ENCODE measurements at regions not wholly inside any gene's neighbourhood (a gene's known extent, or its start where the extent isn't known, plus 50 kb on each side); places are given as distances from the start of the nearest gene placed in this dataset.

- Histone ChIP-seq H3K4me1 (no peaks in the 10 kb centered on the region), H3K36me3 (no peaks in the 10 kb centered on the region), H3K4me3 (no peak overlapping the region), H3K9me3 (peaks cover 0 to 6% (median 0%) of the 10 kb centered on the region in 12 donors), H3K27me3 (no peaks in the 10 kb centered on the region), H3K27ac (no peak overlapping the region)
- WGBS, 4 donors, result 69 to 82% (median 80%) methylated on average over 3 of the region's 3 CpGs
- TF ChIP-seq CTCF (IDR thresholded peaks at IDR 0.05) (no peak), POLR2A (IDR thresholded peaks at IDR 0.05) (no peak)
- intact Hi-C loops (cut with DNase I), result no loop called here
- DNase-seq, result no peak
- ATAC-seq, result no peak
These were observed 243.6 kb upstream of the GPRIN3 start for GRCh38 chr4:89551191-89551590.

DNA sequence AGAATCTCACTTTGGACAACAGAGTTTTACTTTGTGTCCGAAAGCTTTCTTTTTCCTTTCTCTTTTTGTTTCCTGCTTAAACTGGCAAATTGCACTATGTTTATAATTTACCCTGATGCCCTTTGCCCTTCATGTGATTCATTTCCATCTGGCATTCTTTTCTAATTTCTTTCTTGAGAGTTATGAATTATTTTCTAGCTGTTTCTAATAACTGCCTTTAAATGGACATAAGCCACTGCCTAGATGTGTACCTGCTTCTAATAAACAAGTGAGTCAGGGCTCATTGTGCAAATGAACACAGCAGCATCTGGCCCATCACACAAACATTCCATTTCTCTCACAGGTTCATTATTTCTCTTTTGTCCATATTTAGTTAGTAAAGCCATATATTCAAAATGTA lies 242.3 kb upstream of the GPRIN3 start:
- Histone ChIP-seq H3K27ac (no peak overlapping the region), H3K9me3 (peaks cover 0 to 17% (median under 1%) of the 10 kb centered on the region in 12 donors), H3K4me3 (no peak overlapping the region), H3K36me3 (no peaks in the 10 kb centered on the region), H3K4me1 (no peaks in the 10 kb centered on the region), H3K27me3 (no peaks in the 10 kb centered on the region)
- no peak for ATAC-seq
- DNase-seq, result no peak
- intact Hi-C loops (cut with DNase I), result no loop called here
- WGBS, 4 donors, result 69 to 75% (median 70%) methylated on average over 1 of the region's 1 CpG
- no peak for TF ChIP-seq CTCF (IDR thresholded peaks at IDR 0.05)

- no peak for TF ChIP-seq POLR2A (IDR thresholded peaks at IDR 0.05)
- no peak for TF ChIP-seq CTCF (IDR thresholded peaks at IDR 0.05)
- intact Hi-C loops (cut with DNase I), result no loop called here
- 88 to 89% (median 88%) methylated on average over 1 of the region's 1 CpG for WGBS, 4 donors
- no peaks in the 10 kb centered on the region for H3K27me3 ChIP-seq
- H3K36me3 ChIP-seq, result no peaks in the 10 kb centered on the region
- H3K27ac ChIP-seq, result no peak overlapping the region
- H3K4me3 ChIP-seq, result no peak overlapping the region
- peaks cover 0 to 40% (median 5%) of the 10 kb centered on the region in 12 donors for H3K9me3 ChIP-seq
- H3K4me1 ChIP-seq, result no peaks in the 10 kb centered on the region
- DNase-seq, result no peak
- no peak for ATAC-seq
These were observed 237.7 kb upstream of the GPRIN3 start for GRCh38 chr4:89545315-89545714.

- no peaks in the 10 kb centered on the region for H3K36me3 ChIP-seq
- no peak overlapping the region for H3K4me3 ChIP-seq
- TF ChIP-seq CTCF (IDR thresholded peaks at IDR 0.05), result no peak
- H3K27ac ChIP-seq, result no peak overlapping the region
- ATAC-seq (peak in 1 of 4 donors; percentile 41), DNase-seq (peak in 1 of 5 donors; percentile 40)
- intact Hi-C loops (cut with DNase I), result no loop called here
- peaks cover 0 to 40% (median 5%) of the 10 kb centered on the region in 12 donors for H3K9me3 ChIP-seq
- no peaks in the 10 kb centered on the region for H3K4me1 ChIP-seq
- H3K27me3 ChIP-seq, result no peaks in the 10 kb centered on the region
These were observed 234.4 kb upstream of the GPRIN3 start for GRCh38 chr4:89541998-89542397.

Data from heart left ventricle (tissue), 16 donors.